HEK293 (cell line): ENCODE measurements at regions not wholly inside any gene's neighbourhood (a gene's known extent, or its start where the extent isn't known, plus 50 kb on each side); places are given as distances from the start of the nearest gene placed in this dataset.

ENCODE experiments used
- CTCF ChIA-PET: fragments of 350-600 bp; formaldehyde crosslinking; extraction: SDS; loops from one replicate; lab custom pipeline; 2021; ENCODE audit warnings: antibody characterized with exemption; lab: Yijun Ruan, JAX
- POLR2A ChIA-PET: fragments of 300-600 bp; formaldehyde crosslinking; extraction: SDS; loops from one replicate; lab custom pipeline; 2020; ENCODE audit warnings: antibody characterized with exemption, inconsistent platforms; lab: Yijun Ruan, JAX
- H3K27ac ChIP-seq: fragments of 200-500 bp; sonication (Bioruptor generic); 2 replicates; pipeline ENCODE4 v1.5.1; 2014; ENCODE audit warnings: low read depth, low read length, control low read depth, inconsistent platforms; ENCODE audit errors: extremely low read depth
- H3K36me3 ChIP-seq, 2 experiments: fragments of 200-500 bp in 1 of 2; sonication (Bioruptor generic) in 1 of 2; 1 replicate in 1 of 2; 2 replicates in 1 of 2; pipeline ENCODE4 v1.5.1; 2014 to 2017; ENCODE audit warnings: inconsistent platforms in 2 of 2, low read length in 2 of 2; ENCODE audit not compliant: control insufficient read depth in 2 of 2, insufficient read depth in 1 of 2
- H3K4me1 ChIP-seq: fragments of 200-500 bp; sonication (Bioruptor generic); 2 replicates; pipeline ENCODE4 v1.5.1; 2014; ENCODE audit warnings: mild to moderate bottlenecking, low read length, inconsistent platforms; ENCODE audit not compliant: control insufficient read depth, insufficient read depth
- H3K4me3 ChIP-seq: 2 replicates; pipeline ENCODE4 v1.5.1; 2011; ENCODE audit warnings: low read depth, mild to moderate bottlenecking, control low read depth, low read length, moderate library complexity
- H3K9me3 ChIP-seq: fragments of 200-500 bp; sonication (Bioruptor generic); 2 replicates; pipeline ENCODE4 v1.5.1; 2014; ENCODE audit warnings: low read depth, low read length, inconsistent platforms; ENCODE audit not compliant: control insufficient read depth, insufficient read depth
- BCL6B ChIP-seq: fragments of 450-650 bp; formaldehyde crosslinking; IDR thresholded peaks from 2 replicates; pipeline ENCODE4 v1.5.1; 2017; ENCODE audit warnings: missing biosample characterization, missing genetic modification characterization
- OSR2 ChIP-seq: fragments of 450-650 bp; formaldehyde crosslinking; IDR thresholded peaks from 2 replicates; pipeline ENCODE4 v1.5.1; 2016; ENCODE audit warnings: missing biosample characterization, missing genetic modification characterization
- ZBTB1 ChIP-seq: fragments of 450-650 bp; formaldehyde crosslinking; IDR thresholded peaks from 2 replicates; pipeline ENCODE4 v1.5.1; 2016; ENCODE audit warnings: missing biosample characterization, missing genetic modification characterization
- ZBTB11 ChIP-seq: fragments of 450-650 bp; formaldehyde crosslinking; conservative IDR thresholded peaks from 2 replicates; pipeline ENCODE4 v1.5.1; 2016; ENCODE audit warnings: low read depth, missing biosample characterization, missing genetic modification characterization
- ZFP41 ChIP-seq: fragments of 450-650 bp; formaldehyde crosslinking; IDR thresholded peaks from 2 replicates; pipeline ENCODE4 v1.5.1; 2016; ENCODE audit warnings: missing biosample characterization, missing genetic modification characterization, borderline replicate concordance
- ZNF138 ChIP-seq: fragments of 450-650 bp; formaldehyde crosslinking; IDR thresholded peaks from 2 replicates; pipeline ENCODE4 v1.5.1; 2016; ENCODE audit warnings: missing biosample characterization, missing genetic modification characterization, borderline replicate concordance
- ZNF175 ChIP-seq: fragments of 450-650 bp; formaldehyde crosslinking; IDR thresholded peaks from 2 replicates; pipeline ENCODE4 v1.5.1; 2016; ENCODE audit warnings: missing biosample characterization, missing genetic modification characterization
- ZNF184 ChIP-seq: fragments of 450-650 bp; IDR thresholded peaks from 2 replicates; pipeline ENCODE4 v1.5.1; 2018; ENCODE audit warnings: missing biosample characterization, mild to moderate bottlenecking, missing genetic modification characterization
- ZNF214 ChIP-seq: fragments of 450-650 bp; formaldehyde crosslinking; IDR thresholded peaks from 2 replicates; pipeline ENCODE4 v1.5.1; 2017; ENCODE audit warnings: missing biosample characterization, mild to moderate bottlenecking, missing genetic modification characterization, borderline replicate concordance
- ZNF423 ChIP-seq: fragments of 450-650 bp; formaldehyde crosslinking; IDR thresholded peaks from 2 replicates; pipeline ENCODE4 v1.5.1; 2016; ENCODE audit warnings: missing biosample characterization, missing genetic modification characterization
- ZNF513 ChIP-seq: fragments of 450-650 bp; IDR thresholded peaks from 2 replicates; pipeline ENCODE4 v1.5.1; 2018; ENCODE audit warnings: missing biosample characterization, missing genetic modification characterization
- ZNF548 ChIP-seq: fragments of 450-650 bp; formaldehyde crosslinking; IDR thresholded peaks from 2 replicates; pipeline ENCODE4 v1.5.1; 2016; ENCODE audit warnings: missing biosample characterization, missing genetic modification characterization
- ZNF747 ChIP-seq: fragments of 450-650 bp; formaldehyde crosslinking; IDR thresholded peaks from 2 replicates; pipeline ENCODE4 v1.5.1; 2016; ENCODE audit warnings: missing biosample characterization, missing genetic modification characterization
- ZSCAN23 ChIP-seq: fragments of 450-650 bp; formaldehyde crosslinking; IDR thresholded peaks from 2 replicates; pipeline ENCODE4 v1.5.1; 2016; ENCODE audit warnings: missing biosample characterization, missing genetic modification characterization
- ZSCAN5A ChIP-seq: fragments of 450-650 bp; formaldehyde crosslinking; IDR thresholded peaks from 2 replicates; pipeline ENCODE4 v1.5.1; 2016; ENCODE audit warnings: missing biosample characterization, missing genetic modification characterization
- TF ChIP-seq, protein P1 (sequence below): fragments of 450-650 bp; formaldehyde crosslinking; IDR thresholded peaks from 2 replicates; pipeline ENCODE4 v1.5.1; 2016; ENCODE audit warnings: missing biosample characterization, missing genetic modification characterization

- ChIA-PET POLR2A (no interaction called here), CTCF (interaction anchor here (0.5 kb wide), 2 partner anchors 17 to 333 kb away, joined by 3 to 4 read pairs; no protein-coding TSS in a partner anchor)
- Histone ChIP-seq H3K27ac (no peak overlapping the region), H3K4me3 (no peak overlapping the region), H3K36me3 (no peaks in the 10 kb centered on the region), H3K9me3 (no peaks in the 10 kb centered on the region), H3K4me1 (no peaks in the 10 kb centered on the region)
- TF ChIP-seq ZNF175 (tag by site-specific recombination) = no peak
Observed at GRCh38 chr6:79394690-79395089, 142.5 kb downstream of the LCA5 start.

GRCh38 chr6:79392094-79392493 is 145.1 kb downstream of the LCA5 start:
- no peak overlapping the region for H3K27ac ChIP-seq
- CTCF ChIA-PET = no interaction called here
- H3K4me1 ChIP-seq = no peaks in the 10 kb centered on the region
- no peaks in the 10 kb centered on the region for H3K36me3 ChIP-seq
- POLR2A ChIA-PET = no interaction called here
- TF ChIP-seq ZNF747 (tag by site-specific recombination) (no peak), ZNF214 (no peak), BCL6B (tag by site-specific recombination) (no peak), ZNF138 (tag by site-specific recombination) (no peak), ZFP41 (tag by site-specific recombination) (no peak), ZNF513 (tag by site-specific recombination) (no peak), ZSCAN5A (tag by site-specific recombination) (no peak), ZBTB1 (tag by site-specific recombination) (no peak), ZNF184 (tag by site-specific recombination) (no peak), ZSCAN23 (tag by site-specific recombination) (no peak), ZNF548 (tag by site-specific recombination) (no peak), OSR2 (no peak), ZBTB11 (tag by site-specific recombination) (no peak), ZNF423 (no peak)
- TF ChIP-seq, protein P1, sequence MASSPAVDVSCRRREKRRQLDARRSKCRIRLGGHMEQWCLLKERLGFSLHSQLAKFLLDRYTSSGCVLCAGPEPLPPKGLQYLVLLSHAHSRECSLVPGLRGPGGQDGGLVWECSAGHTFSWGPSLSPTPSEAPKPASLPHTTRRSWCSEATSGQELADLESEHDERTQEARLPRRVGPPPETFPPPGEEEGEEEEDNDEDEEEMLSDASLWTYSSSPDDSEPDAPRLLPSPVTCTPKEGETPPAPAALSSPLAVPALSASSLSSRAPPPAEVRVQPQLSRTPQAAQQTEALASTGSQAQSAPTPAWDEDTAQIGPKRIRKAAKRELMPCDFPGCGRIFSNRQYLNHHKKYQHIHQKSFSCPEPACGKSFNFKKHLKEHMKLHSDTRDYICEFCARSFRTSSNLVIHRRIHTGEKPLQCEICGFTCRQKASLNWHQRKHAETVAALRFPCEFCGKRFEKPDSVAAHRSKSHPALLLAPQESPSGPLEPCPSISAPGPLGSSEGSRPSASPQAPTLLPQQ (tag by site-specific recombination) = no peak
- no peaks in the 10 kb centered on the region for H3K9me3 ChIP-seq
- no peak overlapping the region for H3K4me3 ChIP-seq
